IPS-20b (cell line): ENCODE measurements at regions not wholly inside any gene's neighbourhood (a gene's known extent, or its start where the extent isn't known, plus 50 kb on each side); places are given as distances from the start of the nearest gene placed in this dataset.

Experiments
- H3K27ac ChIP-seq: one replicate; pipeline ENCODE4 v1.5.1; 2013; ENCODE audit warnings: low read length
- H3K27me3 ChIP-seq: 2 replicates; pipeline ENCODE4 v1.6.1; 2013; ENCODE audit warnings: mild to moderate bottlenecking, low read length, inconsistent platforms; ENCODE audit not compliant: insufficient read depth
- H3K36me3 ChIP-seq: 2 replicates; pipeline ENCODE4 v1.6.1; 2013; ENCODE audit warnings: low read depth, mild to moderate bottlenecking, inconsistent platforms, low read length, moderate library complexity; ENCODE audit not compliant: insufficient read depth
- H3K4me1 ChIP-seq: 2 replicates; pipeline ENCODE4 v1.6.1; 2013; ENCODE audit warnings: mild to moderate bottlenecking, control low read depth, inconsistent platforms, low read length, moderate library complexity; ENCODE audit not compliant: insufficient read depth
- H3K4me3 ChIP-seq: 2 replicates; pipeline ENCODE4 v1.5.1; 2013; ENCODE audit warnings: mild to moderate bottlenecking, low read length, inconsistent platforms
- H3K9ac ChIP-seq: 2 replicates; pipeline ENCODE4 v1.6.1; 2013; ENCODE audit warnings: low read depth, mild to moderate bottlenecking, inconsistent platforms, low read length, moderate library complexity
- H3K9me3 ChIP-seq: 2 replicates; pipeline ENCODE4 v1.6.1; 2013; ENCODE audit warnings: mild to moderate bottlenecking, low read depth, low read length, inconsistent platforms; ENCODE audit not compliant: insufficient read depth

GRCh38 chr16:26992666-26993349 is 73.9 kb upstream of the C16orf82 start:
- Histone ChIP-seq H3K4me1 (no peaks in the 10 kb centered on the region; the same call in 1 of the 2 replicates), H3K9ac (no peak overlapping the region), H3K27ac (no peak overlapping the region), H3K36me3 (no peaks in the 10 kb centered on the region), H3K9me3 (no peaks in the 10 kb centered on the region; the same call in 1 of the 2 replicates), H3K4me3 (no peak overlapping the region), H3K27me3 (no peaks in the 10 kb centered on the region)

DNA sequence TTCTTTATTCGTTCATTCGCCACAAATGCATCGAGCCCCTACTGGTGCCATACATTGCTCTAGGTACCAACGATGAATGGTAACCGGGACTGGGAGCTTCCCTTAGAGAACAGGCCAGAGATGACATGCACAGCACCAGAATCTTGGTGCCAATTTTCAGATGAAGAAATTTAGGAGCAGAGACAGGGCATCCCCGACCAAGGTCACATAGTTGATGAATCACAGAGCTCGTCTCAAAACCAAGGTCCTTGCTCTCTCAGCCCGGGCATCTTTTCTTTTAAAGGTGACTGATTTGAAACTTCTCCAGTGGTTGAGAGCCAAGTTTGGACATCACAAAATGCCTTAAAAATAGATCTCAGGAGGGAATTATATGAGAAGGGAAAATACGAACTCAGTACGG is 73.2 kb upstream of the C16orf82 start:
- H3K4me1 ChIP-seq: no peaks in the 10 kb centered on the region
- H3K27me3 ChIP-seq: no peaks in the 10 kb centered on the region
- no peak overlapping the region for H3K4me3 ChIP-seq
- no peak overlapping the region for H3K27ac ChIP-seq
- no peaks in the 10 kb centered on the region; the same call in 1 of the 2 replicates for H3K9me3 ChIP-seq
- no peaks in the 10 kb centered on the region for H3K36me3 ChIP-seq
- no peak overlapping the region for H3K9ac ChIP-seq

GRCh38 chr16:26993963-26994362 is 72.8 kb upstream of the C16orf82 start:
- Histone ChIP-seq H3K4me1 (no peaks in the 10 kb centered on the region), H3K4me3 (no peak overlapping the region), H3K36me3 (no peaks in the 10 kb centered on the region), H3K27me3 (no peaks in the 10 kb centered on the region), H3K27ac (no peak overlapping the region), H3K9ac (no peak overlapping the region), H3K9me3 (no peaks in the 10 kb centered on the region; the same call in 1 of the 2 replicates)

DNA sequence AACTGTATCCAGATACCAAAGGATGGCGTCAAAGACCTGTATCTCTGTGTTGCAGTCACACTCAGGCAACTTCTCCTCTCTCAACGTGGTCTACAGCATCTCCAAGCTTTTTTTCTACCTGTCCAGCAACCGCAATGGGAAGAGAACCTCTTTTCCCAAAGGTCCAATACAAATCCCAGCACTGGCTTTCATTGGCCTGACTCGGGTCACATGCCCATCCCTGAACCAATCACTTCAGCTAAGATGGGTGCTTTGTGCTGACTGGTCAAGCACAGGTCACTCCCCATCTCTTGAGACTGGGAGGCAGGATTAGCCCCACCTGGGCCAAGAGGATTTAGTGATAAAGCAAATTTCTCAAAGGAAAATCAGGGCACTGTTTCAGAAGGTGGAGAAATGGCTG is 71.2 kb upstream of the C16orf82 start:
- H3K9me3 ChIP-seq: no peaks in the 10 kb centered on the region; the same call in 1 of the 2 replicates
- H3K36me3 ChIP-seq: no peaks in the 10 kb centered on the region
- H3K9ac ChIP-seq: no peak overlapping the region
- no peaks in the 10 kb centered on the region for H3K4me1 ChIP-seq
- no peak overlapping the region for H3K4me3 ChIP-seq
- H3K27me3 ChIP-seq: no peaks in the 10 kb centered on the region
- H3K27ac ChIP-seq: no peak overlapping the region

GRCh38 chr16:27005386-27005785 is 61.3 kb upstream of the C16orf82 start:
- no peak overlapping the region for H3K27ac ChIP-seq
- H3K4me1 ChIP-seq: no peaks in the 10 kb centered on the region
- no peaks in the 10 kb centered on the region for H3K9me3 ChIP-seq
- no peak overlapping the region for H3K4me3 ChIP-seq
- no peaks in the 10 kb centered on the region for H3K36me3 ChIP-seq
- no peaks in the 10 kb centered on the region for H3K27me3 ChIP-seq
- no peak overlapping the region for H3K9ac ChIP-seq
